Fibroblast of upper back skin (primary cell): ENCODE measurements at regions not wholly inside any gene's neighbourhood (a gene's known extent, or its start where the extent isn't known, plus 50 kb on each side); places are given as distances from the start of the nearest gene placed in this dataset.
"Not testable (repeated sequence)": the region's sequence is repeated elsewhere in the genome, so short reads cannot be mapped to it uniquely, and the experiment has no call there.

ENCODE experiments used
- DNase-seq: peaks from one replicate; pipeline ENCODE4 v3.0.0-alpha.2; 2013

DNA sequence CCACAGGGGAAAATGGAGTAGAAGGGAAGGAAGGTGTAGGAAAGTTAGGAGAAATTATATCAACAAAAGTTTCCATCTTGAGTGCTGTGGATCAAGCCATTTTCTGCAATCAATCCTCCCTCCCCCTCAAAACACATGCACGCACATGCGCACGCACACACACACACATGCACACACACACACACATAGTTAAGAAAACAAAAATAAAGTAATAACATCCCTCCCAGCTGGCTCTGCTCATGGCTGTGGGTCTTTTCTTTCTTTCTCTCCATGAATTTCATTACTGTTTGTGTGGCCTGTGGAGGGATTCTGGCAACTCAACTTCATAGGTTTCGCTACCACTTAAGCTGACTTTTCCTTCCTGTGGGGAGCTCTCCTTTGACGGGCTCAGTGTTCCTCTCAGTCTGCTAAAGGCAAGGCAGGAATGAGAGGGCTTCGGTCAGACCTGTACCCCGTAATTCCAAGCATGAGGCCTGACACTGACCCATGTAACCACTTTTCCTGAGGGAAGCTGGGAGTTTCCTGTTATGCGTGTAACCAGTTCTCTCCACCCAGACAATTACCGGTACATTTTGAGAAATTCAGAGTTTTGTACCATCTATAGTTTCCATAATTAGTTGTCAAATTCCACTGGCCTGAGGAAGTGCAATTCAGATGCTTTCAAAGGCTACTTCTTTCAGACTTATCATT lies 79.8 kb downstream of the ZNF92 start:
- no peak for DNase-seq

DNA sequence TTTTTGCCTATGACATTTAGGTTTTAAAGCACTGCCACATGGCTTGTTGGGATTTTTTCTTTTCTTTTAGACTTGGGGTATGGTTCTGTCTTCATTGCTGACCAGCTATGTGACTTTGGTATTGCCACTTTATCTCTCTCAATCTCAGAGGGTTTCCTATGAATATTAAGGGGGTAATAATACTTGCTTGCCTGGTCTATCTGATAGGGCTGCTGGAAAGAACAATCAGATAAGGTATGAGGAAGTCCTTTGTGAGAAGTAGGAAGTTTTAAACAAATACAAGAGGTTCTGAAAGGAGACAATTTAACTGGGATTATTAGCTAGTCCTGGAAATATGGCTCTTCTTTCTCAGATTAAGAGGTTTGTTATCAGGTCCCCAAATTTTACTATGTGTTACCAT lies 80.8 kb downstream of the ZNF92 start:
- DNase-seq: no peak

DNA sequence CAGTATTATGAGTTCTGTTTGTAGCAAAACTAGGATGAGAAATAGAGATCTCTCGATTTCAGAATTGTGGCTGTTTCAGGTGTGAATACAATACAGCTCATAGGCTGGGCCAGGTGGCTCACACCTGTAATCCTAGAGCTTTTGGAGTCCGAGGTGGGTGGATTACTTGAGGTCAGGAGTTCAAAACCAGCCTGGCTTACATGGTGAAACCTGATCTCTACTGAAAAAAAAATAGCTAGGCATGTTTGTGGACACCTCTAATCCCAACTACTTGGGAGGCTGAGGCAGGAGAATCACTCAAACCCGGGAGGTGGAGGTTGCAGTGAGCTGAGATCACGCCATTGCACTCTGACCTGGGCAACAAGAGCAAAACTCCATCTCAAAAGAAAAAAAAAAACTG lies 81.4 kb downstream of the ZNF92 start:
- not testable (repeated sequence) for DNase-seq

DNA sequence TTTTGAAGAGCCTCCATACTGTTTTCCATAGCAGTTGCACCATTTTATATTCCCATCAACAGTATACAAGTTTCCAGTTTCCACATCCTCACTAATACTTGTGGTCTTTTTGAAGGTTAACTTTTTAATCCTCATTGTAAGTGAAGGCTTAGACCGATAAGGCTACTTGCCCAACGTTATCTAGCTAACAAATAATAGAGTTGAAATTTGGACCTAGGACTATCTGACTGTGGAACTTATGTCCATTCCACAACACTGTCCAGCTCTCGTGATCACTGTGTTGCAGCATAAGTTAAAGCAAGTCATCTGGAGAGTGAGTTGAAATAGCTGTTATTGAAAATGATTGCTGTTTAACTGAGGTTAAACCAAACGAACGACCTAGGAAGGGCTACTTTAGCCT lies 84.0 kb downstream of the ZNF92 start:
- no peak for DNase-seq

DNA sequence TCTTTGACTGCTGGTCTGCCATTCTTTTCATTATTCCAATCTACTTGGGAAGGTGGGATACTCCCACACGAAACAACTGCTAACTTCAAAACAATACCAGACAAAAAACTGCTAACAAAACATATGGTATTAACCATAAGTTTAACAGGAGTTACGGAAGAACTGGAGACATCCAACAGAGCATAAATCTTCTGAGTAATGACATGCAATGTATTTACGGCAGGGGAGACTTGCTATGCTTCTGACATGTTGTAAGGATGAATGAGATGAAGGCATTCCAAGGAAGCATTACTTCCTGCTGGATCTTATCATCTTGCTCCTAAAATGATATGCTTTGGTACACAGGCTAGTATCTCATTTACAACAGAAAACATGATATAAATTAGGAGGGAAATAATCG lies 85.8 kb downstream of the ZNF92 start:
- peak; percentile 39 for DNase-seq

DNA sequence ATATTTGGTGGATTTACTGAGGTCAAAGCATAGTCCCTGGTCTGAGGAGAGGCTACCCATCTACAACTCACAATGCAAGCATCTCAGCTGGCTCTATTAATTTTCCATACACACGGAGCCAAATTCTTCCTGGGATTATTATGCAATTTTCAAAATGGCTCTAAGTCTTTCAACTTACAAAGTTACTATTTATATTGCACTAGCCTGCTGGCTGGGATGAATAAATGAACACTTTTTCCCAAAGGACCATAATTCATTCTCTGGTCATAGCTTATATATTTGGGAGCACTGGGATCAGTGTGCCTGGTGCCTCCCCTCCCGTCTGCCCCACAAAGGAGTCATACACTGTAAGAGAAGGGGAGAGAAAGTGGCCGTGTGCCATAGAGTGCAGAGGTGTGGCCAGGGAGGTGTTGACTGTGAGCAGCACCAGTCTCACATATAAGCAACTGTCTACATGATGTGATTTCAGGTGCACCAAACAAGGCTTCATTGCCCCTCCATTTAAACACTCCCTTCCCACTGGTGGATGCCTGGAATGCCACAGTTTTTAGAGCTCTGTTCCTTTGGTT lies 88.6 kb downstream of the ZNF92 start:
- peak; percentile 50 for DNase-seq

DNA sequence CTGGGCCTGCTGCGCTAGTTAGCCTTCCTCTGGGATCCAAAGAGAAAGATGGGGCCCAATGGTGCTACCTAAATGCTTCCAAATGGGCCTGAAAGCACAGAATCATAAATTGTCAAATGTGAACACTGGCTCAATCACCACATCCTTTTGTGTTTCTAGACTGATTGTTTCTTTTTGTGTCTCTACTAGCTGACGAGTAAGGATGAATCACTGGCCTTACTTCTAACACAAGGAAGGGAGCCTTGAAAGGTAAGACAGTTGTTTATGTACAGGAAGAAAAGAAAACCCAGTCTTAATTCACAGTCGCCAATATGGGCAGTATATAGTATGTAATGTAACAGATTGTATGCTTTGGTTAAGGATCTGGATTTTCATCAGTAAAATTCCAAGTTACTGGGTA lies 89.5 kb downstream of the ZNF92 start:
- DNase-seq: no peak

DNA sequence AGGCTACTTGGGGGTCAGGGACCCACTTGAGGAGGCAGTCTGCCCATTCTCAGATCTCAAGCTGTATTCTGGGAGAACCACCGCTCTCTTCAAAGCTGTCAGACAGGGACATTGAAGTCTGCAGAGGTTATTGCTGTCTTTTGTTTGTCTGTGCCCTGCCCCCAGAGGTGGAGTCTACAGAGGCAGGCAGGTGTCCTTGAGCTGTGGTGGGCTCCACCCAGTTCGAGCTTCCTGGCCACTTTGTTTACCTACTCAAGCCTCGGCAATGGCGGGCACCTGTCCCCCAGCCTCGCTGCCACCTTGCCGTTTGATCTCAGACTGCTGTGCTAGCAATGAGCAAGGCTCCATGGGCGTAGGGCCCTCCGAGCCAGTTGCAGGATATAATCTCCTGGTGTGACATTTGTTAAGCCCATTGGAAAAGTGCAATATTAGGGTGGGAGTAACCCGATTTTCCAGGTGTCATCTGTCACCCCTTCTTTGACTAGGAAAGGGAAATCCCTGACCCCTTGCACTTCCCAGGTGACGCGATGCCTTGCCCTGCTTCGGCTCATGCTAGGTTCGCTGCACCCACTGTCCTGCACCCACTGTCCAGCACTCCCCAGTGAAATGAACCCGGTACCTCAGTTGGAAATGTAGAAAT lies 96.4 kb downstream of the ZNF92 start:
- DNase-seq: not testable (repeated sequence)

DNA sequence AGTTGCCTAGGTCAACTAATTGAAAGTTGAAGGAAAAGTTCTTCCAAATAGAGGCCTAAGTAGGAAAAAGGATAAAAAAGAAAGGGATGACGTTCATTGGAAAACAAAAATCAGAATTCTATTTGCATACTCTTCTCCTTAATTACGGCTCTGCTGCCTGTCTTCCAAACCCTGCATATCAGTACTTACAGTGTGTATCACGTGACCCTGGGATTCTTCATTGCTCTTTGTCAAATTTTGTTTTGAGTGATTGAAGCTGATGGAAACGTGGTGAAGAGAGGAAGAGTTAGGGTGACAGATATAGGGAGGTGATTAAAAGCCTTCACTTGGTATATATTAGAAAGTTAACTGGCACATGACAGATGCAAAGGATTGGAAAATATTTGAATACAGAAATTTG lies 97.9 kb downstream of the ZNF92 start:
- DNase-seq: no peak

DNA sequence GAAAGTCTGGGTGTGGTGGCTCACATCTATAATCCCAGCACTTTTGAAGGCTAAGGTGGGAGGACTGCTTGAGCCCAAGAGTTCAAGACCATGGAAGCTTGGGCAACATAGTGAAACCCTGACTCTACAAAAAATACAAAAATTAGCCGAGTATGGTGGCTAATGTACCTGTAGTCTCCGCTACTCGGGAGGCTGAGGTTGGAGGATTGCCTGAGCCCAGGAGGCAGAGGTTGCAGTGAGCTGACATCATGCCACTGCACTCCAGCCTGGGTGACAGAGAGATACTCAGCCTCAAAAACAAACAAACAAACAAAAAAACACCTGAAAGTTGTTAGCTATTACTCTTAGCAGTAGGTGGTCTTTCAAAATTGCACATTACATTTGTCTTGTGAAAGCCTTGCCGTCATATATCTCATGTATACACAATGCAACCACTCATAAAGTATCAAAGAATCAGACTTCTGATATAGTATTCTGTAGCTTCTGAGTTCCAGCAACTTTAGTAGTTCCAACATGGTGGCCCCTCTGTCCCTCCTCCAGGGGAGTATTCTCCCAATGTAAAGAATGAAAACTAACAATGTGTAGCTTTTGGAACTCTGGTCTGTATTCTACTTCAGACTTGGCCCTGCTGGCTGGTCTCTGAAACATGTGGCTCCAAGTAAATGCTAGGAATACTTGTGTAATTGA lies 101.5 kb downstream of the ZNF92 start:
- no peak for DNase-seq

DNA sequence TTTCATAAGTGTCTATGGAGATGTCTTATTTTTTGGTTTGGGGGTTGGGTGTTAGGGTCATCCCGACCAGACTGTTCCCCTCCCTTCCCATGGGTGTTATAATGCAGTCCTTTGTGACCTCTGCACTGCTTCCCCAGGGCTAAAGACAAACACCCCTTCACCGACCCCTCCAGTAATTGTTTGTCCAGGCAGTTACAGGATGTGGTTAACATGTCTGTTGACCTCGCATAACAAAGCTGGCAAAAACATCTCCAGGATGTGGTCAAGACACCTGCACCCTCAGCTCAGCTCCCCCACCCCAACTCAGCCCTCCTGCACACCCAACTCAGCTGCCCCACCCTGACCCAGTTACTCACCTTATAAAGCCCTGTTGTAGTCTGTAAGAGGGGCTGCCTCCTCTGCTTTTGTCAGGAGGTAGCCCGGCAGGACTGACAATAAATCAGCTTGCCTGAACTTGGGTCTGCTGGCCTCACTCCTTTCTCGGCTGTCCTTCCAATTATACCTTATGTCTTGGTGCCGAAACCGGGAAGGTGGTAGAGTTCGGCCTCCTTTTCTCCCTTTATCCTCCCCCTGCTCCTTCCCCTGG lies 102.2 kb downstream of the ZNF92 start:
- DNase-seq: no peak

DNA sequence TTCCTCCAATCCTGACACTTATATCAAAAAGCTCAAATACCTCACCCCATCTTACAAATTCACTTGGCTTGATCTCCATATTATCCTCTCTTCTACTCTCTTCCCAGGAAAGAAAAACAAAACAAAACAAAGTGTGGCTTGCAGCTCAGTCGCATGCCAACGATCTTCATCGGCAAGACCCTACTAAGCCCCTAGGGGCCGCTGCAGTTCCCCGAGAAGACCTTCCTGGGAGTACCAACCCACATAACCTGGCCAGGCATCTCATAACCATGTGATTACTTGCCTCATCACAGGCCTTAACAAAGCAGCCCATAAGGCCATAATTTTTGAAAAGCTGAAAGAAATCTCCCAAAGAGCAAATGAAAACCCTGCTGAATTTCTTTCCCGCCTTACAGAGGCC lies 103.7 kb downstream of the ZNF92 start:
- no peak for DNase-seq

DNA sequence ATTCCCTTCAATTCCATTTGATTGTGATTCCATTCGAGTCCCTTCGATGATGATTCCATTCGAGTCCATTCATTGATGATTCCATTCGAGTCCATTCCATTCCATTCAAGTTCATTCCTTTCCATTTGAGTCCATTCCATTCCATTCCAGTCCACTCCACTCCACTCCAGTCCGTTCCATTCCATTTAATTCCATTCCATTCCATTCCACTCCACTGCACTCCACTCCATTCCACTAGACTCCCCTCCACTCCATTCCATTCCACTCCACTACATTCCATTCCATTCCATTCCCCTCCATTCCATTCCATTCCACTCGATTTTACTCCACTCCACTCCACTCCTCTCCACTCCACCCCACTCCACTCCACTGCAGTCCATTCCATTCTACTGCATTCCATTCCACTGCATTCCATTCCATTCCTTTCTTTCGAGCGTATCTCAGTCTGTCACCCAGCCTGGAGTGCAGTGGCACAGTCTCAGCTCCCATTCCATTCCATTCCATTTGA lies 115.7 kb downstream of the ZNF92 start:
- DNase-seq: no peak

DNA sequence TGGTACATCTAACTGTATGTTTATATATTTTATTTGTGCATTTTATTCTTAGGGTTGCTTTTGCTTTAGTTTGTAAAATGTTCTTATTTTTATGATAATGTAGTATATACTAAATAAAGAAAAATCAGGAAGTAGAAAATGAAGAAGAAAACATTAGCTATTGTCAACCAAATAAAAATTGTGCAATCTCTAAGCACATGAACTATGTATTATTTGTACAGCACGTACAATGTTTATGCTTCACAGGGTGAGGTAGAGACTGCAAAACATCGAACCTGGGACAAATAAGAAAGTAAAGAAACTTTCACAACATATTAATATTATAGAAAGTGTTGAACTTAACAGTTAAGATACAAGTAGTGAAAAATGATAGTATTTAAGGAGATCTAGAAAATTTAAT lies 123.0 kb downstream of the ZNF92 start:
- DNase-seq: not testable (repeated sequence)

DNA sequence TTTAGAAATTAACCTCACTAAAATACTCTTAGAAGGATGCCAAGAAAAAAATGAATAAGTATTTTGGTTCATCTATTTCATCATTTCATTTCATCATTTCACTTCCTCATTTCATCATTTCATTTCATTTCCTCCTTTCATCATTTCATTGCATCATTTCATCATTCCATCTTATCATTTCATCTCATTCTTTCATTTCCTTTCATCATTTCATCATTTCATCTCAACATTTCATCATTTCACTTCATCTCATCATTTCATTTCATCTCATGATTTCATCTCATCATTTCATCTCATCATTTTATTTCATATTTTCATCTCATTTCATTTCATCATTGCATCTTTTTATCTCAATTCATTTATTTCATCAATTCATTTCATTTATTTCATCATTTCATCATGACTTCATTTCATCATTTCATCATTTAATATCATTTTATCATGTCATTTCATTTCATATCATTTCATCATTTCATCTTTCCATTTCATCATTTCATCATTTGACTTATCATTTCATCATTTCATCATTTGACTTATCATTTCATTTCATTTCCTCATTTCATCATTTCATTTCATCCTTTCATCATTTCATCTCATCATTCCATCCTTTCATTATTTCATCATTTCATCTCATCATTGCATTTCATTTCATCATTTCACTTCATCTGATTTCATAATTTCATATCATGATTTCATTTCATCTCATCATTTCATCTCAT lies 129.9 kb downstream of the ZNF92 start:
- DNase-seq: no peak

DNA sequence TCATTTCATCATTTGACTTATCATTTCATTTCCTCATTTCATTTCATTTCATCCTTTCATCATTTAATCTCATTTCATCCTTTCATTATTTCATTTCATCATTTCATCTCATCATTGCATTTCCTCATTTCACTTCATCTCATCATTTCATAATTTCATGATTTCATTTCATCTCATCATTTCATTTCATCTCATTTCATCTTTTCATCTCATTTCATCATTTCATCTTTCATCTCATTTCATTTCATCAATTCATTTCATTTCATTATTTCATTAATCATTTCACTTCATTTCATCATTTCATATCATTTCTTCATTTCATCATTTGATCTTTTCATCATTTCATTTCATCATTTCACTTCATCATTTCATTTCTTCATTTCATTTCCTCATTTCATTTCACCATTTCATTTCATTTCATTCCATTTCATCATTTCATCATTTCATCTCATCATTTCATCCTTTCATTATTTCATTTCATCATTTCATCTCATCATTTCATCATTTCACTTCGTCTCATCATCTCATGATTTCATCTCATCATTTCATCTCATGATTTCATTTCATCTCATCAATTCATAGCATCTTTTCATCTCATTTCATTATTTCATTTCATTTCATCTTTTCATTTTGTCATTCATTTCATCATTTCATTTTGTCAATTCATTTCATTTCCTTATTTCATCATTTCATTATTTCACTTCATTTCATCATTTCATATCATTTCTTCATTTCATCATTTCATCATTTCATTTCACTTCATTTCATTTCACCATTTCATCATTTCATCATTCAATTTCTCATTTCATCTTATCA lies 131.1 kb downstream of the ZNF92 start:
- DNase-seq: not testable (repeated sequence)

DNA sequence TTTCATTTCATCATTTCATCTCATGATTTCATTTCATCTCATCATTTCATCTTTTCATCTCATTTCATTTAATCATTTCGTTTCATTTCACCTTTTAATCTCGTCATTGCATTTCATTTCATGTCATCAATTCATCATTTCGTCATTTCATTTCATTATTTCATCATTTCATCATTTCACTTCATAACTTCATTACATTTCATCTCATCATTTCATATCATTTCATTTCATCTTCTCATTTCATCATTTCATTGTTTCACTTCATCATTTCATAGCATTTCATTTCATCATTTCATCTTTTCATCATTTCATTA lies 131.6 kb downstream of the ZNF92 start:
- DNase-seq: not testable (repeated sequence)

DNA sequence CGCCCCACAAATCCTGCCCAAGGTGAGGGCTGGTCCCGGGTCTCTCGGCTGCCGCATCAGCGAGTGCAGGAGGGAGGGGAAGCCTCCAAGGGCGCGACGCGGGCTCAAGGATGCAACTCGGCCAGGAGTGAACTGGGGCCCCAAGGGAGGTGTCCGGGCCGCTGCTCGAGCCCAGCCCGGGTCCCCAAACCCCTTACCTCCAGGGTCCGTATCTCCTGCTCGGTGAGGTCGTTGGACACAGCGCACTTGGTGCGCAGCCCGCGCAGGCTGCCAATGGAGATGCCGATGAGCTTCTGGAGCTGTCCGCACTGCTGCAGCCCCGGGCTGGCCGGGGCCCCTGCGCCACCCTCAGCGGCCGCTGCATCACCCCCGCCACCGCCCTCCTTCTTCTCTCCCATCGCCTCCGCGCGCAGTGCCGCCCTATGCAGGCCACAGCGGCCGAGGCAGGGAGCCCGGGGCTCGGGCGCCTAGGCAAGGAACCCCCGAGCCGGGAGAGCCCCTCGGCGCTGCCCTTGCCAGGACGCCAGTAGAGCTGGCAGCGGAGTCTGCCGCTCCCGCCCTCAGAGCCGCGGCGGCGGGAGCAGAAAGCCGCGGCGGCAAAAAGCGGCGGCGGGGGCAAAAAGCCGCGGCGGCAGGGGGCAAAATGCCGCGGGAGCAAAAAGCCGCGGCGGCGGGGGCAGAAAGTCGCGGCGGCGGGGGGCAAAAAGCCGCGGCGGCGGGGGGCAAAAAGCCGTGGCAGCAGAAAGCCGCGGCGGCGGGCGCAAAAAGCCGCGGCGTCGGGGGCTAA lies 135.1 kb downstream of the ZNF92 start:
- DNase-seq: not testable (repeated sequence)

DNA sequence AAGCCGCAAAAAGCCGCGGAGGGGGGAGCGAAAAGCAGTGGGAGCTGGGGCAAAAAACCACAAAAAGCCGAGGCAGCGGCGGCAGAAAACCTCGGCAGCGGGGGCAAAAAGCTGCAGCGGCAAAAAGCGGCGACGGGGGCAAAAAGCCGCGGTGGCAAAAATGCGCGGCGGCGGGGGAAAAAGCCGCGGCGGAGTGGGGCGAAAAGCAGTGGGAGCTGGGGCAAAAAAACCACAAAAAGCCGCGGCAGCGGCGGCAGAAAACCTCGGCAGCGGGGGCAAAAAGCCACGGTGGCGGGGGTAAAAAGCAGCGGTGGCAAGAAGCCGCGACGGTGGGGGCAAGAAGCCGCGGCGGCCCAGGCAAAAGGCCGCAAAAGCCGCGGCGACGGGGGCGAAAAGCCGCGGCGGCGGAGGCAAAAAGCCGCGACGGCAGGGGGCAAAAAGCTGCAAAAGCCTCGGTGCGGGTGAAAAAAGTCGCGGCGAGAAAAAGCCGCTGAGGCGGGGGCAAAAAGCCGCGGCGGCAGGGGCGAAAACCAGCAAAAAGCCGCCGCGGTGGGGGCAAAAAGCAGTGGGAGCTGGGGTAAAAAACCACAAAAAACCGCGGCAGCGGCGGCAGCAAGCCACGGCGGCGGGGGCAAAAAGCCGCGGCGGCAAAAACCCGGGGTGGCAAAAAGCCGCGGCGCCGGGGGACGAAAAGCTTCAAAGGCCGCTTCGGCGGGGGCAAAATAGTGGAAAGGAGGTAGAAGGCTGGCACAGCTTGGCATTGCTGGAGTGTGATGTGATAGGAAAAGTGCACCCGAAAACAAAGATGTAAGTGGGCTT lies 135.9 kb downstream of the ZNF92 start:
- no peak for DNase-seq

DNA sequence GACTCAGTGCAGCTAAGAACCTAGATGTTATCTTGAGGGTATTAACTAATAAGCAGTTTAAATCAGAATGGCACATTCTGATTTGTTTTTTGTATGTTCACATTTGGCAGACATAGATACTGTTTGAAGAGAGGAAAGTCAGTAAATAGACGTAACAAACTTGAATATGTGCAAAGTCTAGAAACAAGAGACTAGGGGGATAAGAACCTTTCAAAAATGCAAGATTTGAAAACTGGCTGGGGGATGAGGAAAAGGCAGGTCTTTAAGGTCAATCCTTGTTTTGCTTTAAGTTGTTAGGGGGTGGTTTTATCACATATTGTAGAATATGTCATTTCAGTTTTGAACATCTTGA lies 136.5 kb downstream of the ZNF92 start:
- DNase-seq: not testable (repeated sequence)
